ENCODE measurements at regions not wholly inside any gene's neighbourhood (a gene's known extent, or its start where the extent isn't known, plus 50 kb on each side); places are given as distances from the start of the nearest gene placed in this dataset.

GRCh38 chr1:61627365-61627764, 97.6 kb downstream of the TM2D1 start:
- DNase-seq (ENCODE audit: low read depth, low spot score) = no peak

- DNase-seq (ENCODE audit: low read depth, low spot score) = no peak
These were observed 98.1 kb downstream of the TM2D1 start for GRCh38 chr1:61626816-61627215.

- DNase-seq (ENCODE audit: low read depth, low spot score) = no peak
These were observed 101.1 kb downstream of the TM2D1 start for GRCh38 chr1:61623852-61624251.

GRCh38 chr1:61620536-61620935, 104.4 kb downstream of the TM2D1 start:
- no peak for DNase-seq (ENCODE audit: low read depth, low spot score)

- no peak for DNase-seq (ENCODE audit: low read depth, low spot score)
These were observed 106.2 kb downstream of the TM2D1 start for GRCh38 chr1:61618755-61619154.

- no peak for DNase-seq (ENCODE audit: low read depth, low spot score)
These were observed 106.7 kb downstream of the TM2D1 start for GRCh38 chr1:61618193-61618592.

- no peak for DNase-seq (ENCODE audit: low read depth, low spot score)
These were observed 108.1 kb downstream of the TM2D1 start for GRCh38 chr1:61616830-61617229.

- DNase-seq (ENCODE audit: low read depth, low spot score) = no peak
These were observed 112.3 kb downstream of the TM2D1 start for GRCh38 chr1:61612602-61613001.

- no peak for DNase-seq (ENCODE audit: low read depth, low spot score)
These were observed 115.9 kb downstream of the TM2D1 start for GRCh38 chr1:61609040-61609439.

GRCh38 chr1:61607448-61607847, 117.5 kb downstream of the TM2D1 start:
- DNase-seq (ENCODE audit: low read depth, low spot score) = no peak

GRCh38 chr1:61606448-61607312, 118.3 kb downstream of the TM2D1 start:
- no peak for DNase-seq (ENCODE audit: low read depth, low spot score)

- no peak for DNase-seq (ENCODE audit: low read depth, low spot score)
These were observed 119.2 kb downstream of the TM2D1 start for GRCh38 chr1:61605607-61606321.

GRCh38 chr1:61604684-61605083, 120.3 kb downstream of the TM2D1 start:
- DNase-seq (ENCODE audit: low read depth, low spot score) = no peak

- DNase-seq (ENCODE audit: low read depth, low spot score) = no peak
These were observed 120.7 kb downstream of the TM2D1 start for GRCh38 chr1:61604261-61604660.

- DNase-seq (ENCODE audit: low read depth, low spot score) = no peak
These were observed 122.3 kb downstream of the TM2D1 start for GRCh38 chr1:61602663-61603062.

GRCh38 chr1:61597601-61598000, 127.3 kb downstream of the TM2D1 start:
- DNase-seq (ENCODE audit: low read depth, low spot score) = no peak

- no peak for DNase-seq (ENCODE audit: low read depth, low spot score)
These were observed 131.6 kb downstream of the TM2D1 start for GRCh38 chr1:61593331-61593730.

- no peak for DNase-seq (ENCODE audit: low read depth, low spot score)
These were observed 133.6 kb downstream of the TM2D1 start for GRCh38 chr1:61591351-61591750.

GRCh38 chr1:61588736-61589672, 135.9 kb downstream of the TM2D1 start:
- peak; percentile 30 for DNase-seq (ENCODE audit: low read depth, low spot score)

GRCh38 chr1:61585714-61586113, 139.2 kb downstream of the TM2D1 start:
- DNase-seq (ENCODE audit: low read depth, low spot score) = no peak

GRCh38 chr1:61583703-61584102, 141.2 kb downstream of the TM2D1 start:
- no peak for DNase-seq (ENCODE audit: low read depth, low spot score)

- DNase-seq (ENCODE audit: low read depth, low spot score) = no peak
These were observed 143.7 kb downstream of the TM2D1 start for GRCh38 chr1:61581251-61581650.
